K562 (cell line): ENCODE measurements at regions not wholly inside any gene's neighbourhood (a gene's known extent, or its start where the extent isn't known, plus 50 kb on each side); places are given as distances from the start of the nearest gene placed in this dataset.
A peak's percentile ranks its signal among the peaks of the same experiment; 100 is the strongest.

Experiments used
- ASH1L ChIP-seq: fragments of 450-650 bp; IDR thresholded peaks from 2 replicates; pipeline ENCODE4 v1.6.1; 2018; ENCODE audit warnings: borderline replicate concordance, mild to moderate bottlenecking, low read depth; ENCODE audit not compliant: partially characterized antibody
- FOXK1 ChIP-seq: sonication (generic); formaldehyde crosslinking; IDR thresholded peaks from 2 replicates; pipeline ENCODE4 v1.8.0; 2022; ENCODE audit warnings: missing genetic modification reagents, mild to moderate bottlenecking, borderline replicate concordance
- HDAC1 ChIP-seq, 2 experiments: fragments of 450-650 bp; IDR thresholded peaks; 2 replicates each; pipeline ENCODE4 v1.6.1; 2016 to 2017; ENCODE audit warnings: inconsistent platforms in 1 of 2, mild to moderate bottlenecking in 1 of 2, moderate library complexity in 1 of 2
- KAT8 ChIP-seq: fragments of 450-650 bp; IDR thresholded peaks from 2 replicates; pipeline ENCODE4 v1.6.1; 2016; ENCODE audit warnings: low read depth, mild to moderate bottlenecking
- KHSRP ChIP-seq: fragments of 450-650 bp; IDR thresholded peaks from 2 replicates; pipeline ENCODE4 v1.6.1; 2017
- NCOA1 ChIP-seq: fragments of 450-650 bp; IDR thresholded peaks from 2 replicates; pipeline ENCODE4 v1.6.1; 2016; ENCODE audit warnings: low read depth
- NFATC3 ChIP-seq: fragments of 450-650 bp; IDR thresholded peaks from 2 replicates; pipeline ENCODE4 v1.6.1; 2017; ENCODE audit warnings: mild to moderate bottlenecking
- NR2C1 ChIP-seq, 2 experiments: fragments of 450-650 bp; IDR thresholded peaks; 2 replicates each; pipeline ENCODE4 v1.6.1; 2017; ENCODE audit warnings: mild to moderate bottlenecking in 2 of 2, antibody characterized with exemption in 1 of 2, inconsistent platforms in 1 of 2, missing compliant biosample characterization in 1 of 2, missing genetic modification characterization in 1 of 2
- PCBP2 ChIP-seq: fragments of 200-400 bp; formaldehyde crosslinking; IDR thresholded peaks from 2 replicates; pipeline ENCODE4 v1.6.1; 2018; ENCODE audit warnings: low read length, low read depth, mild to moderate bottlenecking, moderate library complexity; ENCODE audit not compliant: poor library complexity, severe bottlenecking
- PHB ChIP-seq: fragments of 250-450 bp; sonication (Bioruptor Pico); IDR thresholded peaks from 2 replicates; pipeline ENCODE4 v1.5.0; 2021
- PHB2 ChIP-seq: fragments of 450-650 bp; IDR thresholded peaks from 2 replicates; pipeline ENCODE4 v1.6.1; 2017; ENCODE audit warnings: low read depth
- SIN3A ChIP-seq, 2 experiments: fragments of 150-350 bp in 1 of 2; IDR thresholded peaks; 2 replicates each; pipeline ENCODE4 v1.6.1; 2011 to 2016; ENCODE audit warnings: borderline replicate concordance in 2 of 2, low read depth in 2 of 2, low read length in 2 of 2, mild to moderate bottlenecking in 2 of 2, moderate library complexity in 2 of 2; ENCODE audit not compliant: control insufficient read depth in 1 of 2
- SIX5 ChIP-seq, 2 experiments: IDR thresholded peaks; 2 replicates each; pipeline ENCODE4 v1.6.1; 2011; ENCODE audit warnings: low read length in 2 of 2, borderline replicate concordance in 1 of 2, low read depth in 1 of 2, mild to moderate bottlenecking in 1 of 2, moderate library complexity in 1 of 2; ENCODE audit not compliant: insufficient read depth in 1 of 2
- SMAD4 ChIP-seq: fragments of 250-450 bp; sonication (Bioruptor Pico); conservative IDR thresholded peaks from 2 replicates; pipeline ENCODE4 v1.8.0; 2021; ENCODE audit warnings: inconsistent platforms, mild to moderate bottlenecking, moderate library complexity
- TARDBP ChIP-seq: fragments of 450-650 bp; IDR thresholded peaks from 2 replicates; pipeline ENCODE4 v1.6.1; 2016
- TBL1XR1 ChIP-seq, 2 experiments: IDR thresholded peaks; 2 replicates each; pipeline ENCODE4 v1.6.1; 2012; ENCODE audit warnings: improper control_type of control experiment in 2 of 2, low read length in 2 of 2, mild to moderate bottlenecking in 1 of 2
- ZFP1 ChIP-seq: fragments of 450-650 bp; formaldehyde crosslinking; IDR thresholded peaks from 2 replicates; pipeline ENCODE4 v1.4.0; 2020; ENCODE audit warnings: mild to moderate bottlenecking, mixed read lengths
- ZNF217 ChIP-seq: sonication (generic); formaldehyde crosslinking; IDR thresholded peaks from 2 replicates; pipeline ENCODE4 v1.8.0; 2022; ENCODE audit warnings: mild to moderate bottlenecking, missing genetic modification reagents
- ZNF239 ChIP-seq: fragments of 250-450 bp; sonication (Bioruptor Pico); IDR thresholded peaks from 2 replicates; pipeline ENCODE4 v1.4.0; 2020; ENCODE audit warnings: mild to moderate bottlenecking
- ZNF274 ChIP-seq: IDR thresholded peaks from 2 replicates; pipeline ENCODE4 v1.6.1; 2011; ENCODE audit warnings: low read depth, mild to moderate bottlenecking, low read length, moderate library complexity, borderline replicate concordance
- ZNF584 ChIP-seq: fragments of 200-800 bp; sonication (Bioruptor generic); IDR thresholded peaks from 2 replicates; pipeline ENCODE4 v1.6.1; 2016; ENCODE audit warnings: low read depth, mild to moderate bottlenecking, missing genetic modification characterization, missing compliant biosample characterization
- ZNF785 ChIP-seq: fragments of 250-450 bp; sonication (Bioruptor Pico); IDR thresholded peaks from 2 replicates; pipeline ENCODE4 v1.4.0; 2020; ENCODE audit warnings: mild to moderate bottlenecking
- ZSCAN32 ChIP-seq: fragments of 450-650 bp; formaldehyde crosslinking; IDR thresholded peaks from 2 replicates; pipeline ENCODE4 v1.4.0; 2020; ENCODE audit warnings: mild to moderate bottlenecking, moderate library complexity
- TF ChIP-seq, protein P1 (sequence below), 2 experiments: fragments of 450-650 bp in 1 of 2; sonication (generic) in 1 of 2; formaldehyde crosslinking; conservative IDR thresholded peaks; 2 replicates each; pipeline versions ENCODE4 v1.4.0 to v1.8.1; 2020 to 2022; ENCODE audit warnings: mild to moderate bottlenecking in 1 of 2, missing genetic modification reagents in 1 of 2
- TF ChIP-seq, protein P2 (sequence below), 3 experiments: IDR thresholded peaks in 2 of 3; conservative IDR thresholded peaks in 1 of 3; 2 replicates each; pipeline ENCODE4 v1.5.1; 2011 to 2012; ENCODE audit warnings: low read length in 3 of 3, mild to moderate bottlenecking in 3 of 3, control low read depth in 2 of 3, improper control_type of control experiment in 1 of 3, inconsistent platforms in 1 of 3, low read depth in 1 of 3, mixed read lengths in 1 of 3, moderate library complexity in 1 of 3; ENCODE audit not compliant: insufficient read depth in 2 of 3
- TF ChIP-seq, protein P3 (sequence below): fragments of 150-350 bp; conservative IDR thresholded peaks from 2 replicates; pipeline ENCODE4 v1.6.1; 2014; ENCODE audit warnings: low read length

DNA sequence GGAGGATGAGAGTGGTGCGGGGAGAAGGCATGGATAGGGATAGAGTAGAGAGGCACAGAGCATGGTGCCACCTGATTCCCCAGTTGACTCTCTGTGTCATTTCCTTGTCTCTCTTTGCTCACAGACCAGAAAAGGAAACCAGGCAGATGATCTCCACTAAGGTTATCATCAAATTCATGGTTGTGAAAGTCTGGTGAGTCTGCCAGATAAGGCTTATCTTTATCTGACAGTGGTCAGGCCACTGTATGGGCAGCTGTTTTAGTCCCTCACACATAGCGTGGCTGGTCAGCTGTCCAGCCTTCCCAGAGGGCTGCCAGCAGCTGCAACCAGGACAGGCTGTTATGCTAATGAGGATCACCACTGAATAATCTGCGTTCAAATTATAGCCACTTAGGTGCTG is 99.0 kb downstream of the ADRA2A start (continued):
- TF ChIP-seq, protein P1, sequence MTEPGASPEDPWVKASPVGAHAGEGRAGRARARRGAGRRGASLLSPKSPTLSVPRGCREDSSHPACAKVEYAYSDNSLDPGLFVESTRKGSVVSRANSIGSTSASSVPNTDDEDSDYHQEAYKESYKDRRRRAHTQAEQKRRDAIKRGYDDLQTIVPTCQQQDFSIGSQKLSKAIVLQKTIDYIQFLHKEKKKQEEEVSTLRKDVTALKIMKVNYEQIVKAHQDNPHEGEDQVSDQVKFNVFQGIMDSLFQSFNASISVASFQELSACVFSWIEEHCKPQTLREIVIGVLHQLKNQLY (CRISPR knock-in tag; conservative IDR thresholded peaks at IDR 0.05): no peak
- TF ChIP-seq SMAD4 (CRISPR knock-in tag): peak; percentile 95
- TF ChIP-seq FOXK1 (CRISPR knock-in tag): no peak
- TF ChIP-seq SIN3A (IDR thresholded peaks at IDR 0.05; ENCODE audit: borderline replicate concordance in 2 of 2, control insufficient read depth in 1 of 2, low read depth in 2 of 2, low read length in 2 of 2): no peak
- no peak for TF ChIP-seq NR2C1 (IDR thresholded peaks at IDR 0.05)
- TF ChIP-seq NR2C1 (tag; IDR thresholded peaks at IDR 0.05): peak; percentile 52
- no peak for TF ChIP-seq KAT8
- TF ChIP-seq, protein P2, sequence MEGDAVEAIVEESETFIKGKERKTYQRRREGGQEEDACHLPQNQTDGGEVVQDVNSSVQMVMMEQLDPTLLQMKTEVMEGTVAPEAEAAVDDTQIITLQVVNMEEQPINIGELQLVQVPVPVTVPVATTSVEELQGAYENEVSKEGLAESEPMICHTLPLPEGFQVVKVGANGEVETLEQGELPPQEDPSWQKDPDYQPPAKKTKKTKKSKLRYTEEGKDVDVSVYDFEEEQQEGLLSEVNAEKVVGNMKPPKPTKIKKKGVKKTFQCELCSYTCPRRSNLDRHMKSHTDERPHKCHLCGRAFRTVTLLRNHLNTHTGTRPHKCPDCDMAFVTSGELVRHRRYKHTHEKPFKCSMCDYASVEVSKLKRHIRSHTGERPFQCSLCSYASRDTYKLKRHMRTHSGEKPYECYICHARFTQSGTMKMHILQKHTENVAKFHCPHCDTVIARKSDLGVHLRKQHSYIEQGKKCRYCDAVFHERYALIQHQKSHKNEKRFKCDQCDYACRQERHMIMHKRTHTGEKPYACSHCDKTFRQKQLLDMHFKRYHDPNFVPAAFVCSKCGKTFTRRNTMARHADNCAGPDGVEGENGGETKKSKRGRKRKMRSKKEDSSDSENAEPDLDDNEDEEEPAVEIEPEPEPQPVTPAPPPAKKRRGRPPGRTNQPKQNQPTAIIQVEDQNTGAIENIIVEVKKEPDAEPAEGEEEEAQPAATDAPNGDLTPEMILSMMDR (IDR thresholded peaks at IDR 0.05 in 2 of 3, conservative IDR thresholded peaks at IDR 0.05 in 1 of 3; ENCODE audit: insufficient read depth in 2 of 3, low read depth in 1 of 3, low read length in 3 of 3): no peak
- no peak for TF ChIP-seq PCBP2
- no peak for TF ChIP-seq ZNF785 (CRISPR knock-in tag)
- 0 out of 2 replicates have a peak, but pooled peaks have one; percentile 61 for TF ChIP-seq ZNF239 (CRISPR knock-in tag)
- no peak for TF ChIP-seq ZNF217 (CRISPR knock-in tag)
- TF ChIP-seq NFATC3: no peak
- TF ChIP-seq SIX5 (IDR thresholded peaks at IDR 0.05; ENCODE audit: borderline replicate concordance in 1 of 2, insufficient read depth in 1 of 2, low read depth in 1 of 2, low read length in 2 of 2): no peak
- TF ChIP-seq PHB2: peak; percentile 66; the same call in 1 of the 2 replicates
- TF ChIP-seq, protein P3, sequence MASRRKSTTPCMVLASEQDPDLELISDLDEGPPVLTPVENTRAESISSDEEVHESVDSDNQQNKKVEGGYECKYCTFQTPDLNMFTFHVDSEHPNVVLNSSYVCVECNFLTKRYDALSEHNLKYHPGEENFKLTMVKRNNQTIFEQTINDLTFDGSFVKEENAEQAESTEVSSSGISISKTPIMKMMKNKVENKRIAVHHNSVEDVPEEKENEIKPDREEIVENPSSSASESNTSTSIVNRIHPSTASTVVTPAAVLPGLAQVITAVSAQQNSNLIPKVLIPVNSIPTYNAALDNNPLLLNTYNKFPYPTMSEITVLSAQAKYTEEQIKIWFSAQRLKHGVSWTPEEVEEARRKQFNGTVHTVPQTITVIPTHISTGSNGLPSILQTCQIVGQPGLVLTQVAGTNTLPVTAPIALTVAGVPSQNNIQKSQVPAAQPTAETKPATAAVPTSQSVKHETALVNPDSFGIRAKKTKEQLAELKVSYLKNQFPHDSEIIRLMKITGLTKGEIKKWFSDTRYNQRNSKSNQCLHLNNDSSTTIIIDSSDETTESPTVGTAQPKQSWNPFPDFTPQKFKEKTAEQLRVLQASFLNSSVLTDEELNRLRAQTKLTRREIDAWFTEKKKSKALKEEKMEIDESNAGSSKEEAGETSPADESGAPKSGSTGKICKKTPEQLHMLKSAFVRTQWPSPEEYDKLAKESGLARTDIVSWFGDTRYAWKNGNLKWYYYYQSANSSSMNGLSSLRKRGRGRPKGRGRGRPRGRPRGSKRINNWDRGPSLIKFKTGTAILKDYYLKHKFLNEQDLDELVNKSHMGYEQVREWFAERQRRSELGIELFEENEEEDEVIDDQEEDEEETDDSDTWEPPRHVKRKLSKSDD: no peak
- TF ChIP-seq NCOA1: 0 out of 2 replicates have a peak, but pooled peaks have one; percentile 36
- TF ChIP-seq ZNF274: no peak
- TF ChIP-seq ASH1L: no peak
- no peak for TF ChIP-seq ZSCAN32 (CRISPR knock-in tag)
- TF ChIP-seq TBL1XR1 (IDR thresholded peaks at IDR 0.05; ENCODE audit: low read length in 2 of 2): no peak
- TF ChIP-seq ZNF584: peak; percentile 94
- peak; percentile 38; the same call in 1 of the 2 replicates for TF ChIP-seq TARDBP
- peak; percentile 38; the same call in 1 of the 2 replicates for TF ChIP-seq KHSRP
- TF ChIP-seq HDAC1 (IDR thresholded peaks at IDR 0.05): no peak
- no peak for TF ChIP-seq PHB (CRISPR knock-in tag)
- TF ChIP-seq ZFP1 (CRISPR knock-in tag): no peak
